Keratinocyte (primary cell): ENCODE measurements at regions not wholly inside any gene's neighbourhood (a gene's known extent, or its start where the extent isn't known, plus 50 kb on each side); places are given as distances from the start of the nearest gene placed in this dataset.

Experiments
- DNase-seq: peaks from one replicate; pipeline ENCODE4 v3.0.0-alpha.2; 2011; ENCODE audit warnings: low read depth, missing footprints, low spot score
- FAIRE-seq: peaks from 2 replicates; lab custom pipeline; 2011; peaks lifted over from hg19 to GRCh38; lab: Jason Lieb, UNC
- H2AFZ ChIP-seq: 2 replicates; pipeline ENCODE4 v1.6.0; 2012; ENCODE audit warnings: low read length, control low read depth, inconsistent platforms; ENCODE audit not compliant: control insufficient read depth
- H3K27ac ChIP-seq: 2 replicates; pipeline ENCODE4 v1.5.1; 2011; ENCODE audit warnings: low read length; ENCODE audit not compliant: control insufficient read depth, insufficient read depth
- H3K27me3 ChIP-seq: 3 replicates; pipeline ENCODE4 v1.6.0; 2011; ENCODE audit warnings: low read length; ENCODE audit not compliant: control insufficient read depth, insufficient read depth; ENCODE audit errors: extremely low read depth
- H3K36me3 ChIP-seq, 2 experiments: 2 replicates in 1 of 2; 3 replicates in 1 of 2; pipeline ENCODE4 v1.5.1; 2011; ENCODE audit warnings: low read length in 2 of 2, mild to moderate bottlenecking in 1 of 2; ENCODE audit not compliant: control insufficient read depth in 2 of 2, insufficient read depth in 2 of 2; ENCODE audit errors: extremely low read depth in 1 of 2
- H3K4me1 ChIP-seq: 3 replicates; pipeline ENCODE4 v1.5.1; 2011; ENCODE audit warnings: low read length; ENCODE audit not compliant: control insufficient read depth, insufficient read depth; ENCODE audit errors: extremely low read depth
- H3K4me2 ChIP-seq: 3 replicates; pipeline ENCODE4 v1.6.0; 2011; ENCODE audit warnings: low read depth, low read length; ENCODE audit not compliant: control insufficient read depth, insufficient read depth; ENCODE audit errors: extremely low read depth
- H3K4me3 ChIP-seq, 3 experiments: fragments of 200-600 bp in 1 of 3; sonication (generic) in 1 of 3; 2 replicates in 2 of 3; 3 replicates in 1 of 3; pipeline ENCODE4 v1.5.1; 2011 to 2016; ENCODE audit warnings: low read length in 3 of 3, mild to moderate bottlenecking in 3 of 3, control low read depth in 2 of 3, inconsistent platforms in 1 of 3, low read depth in 1 of 3, mixed read lengths in 1 of 3, mixed run types in 1 of 3, moderate library complexity in 1 of 3; ENCODE audit not compliant: control insufficient read depth in 2 of 3, insufficient read depth in 2 of 3; ENCODE audit errors: extremely low read depth in 1 of 3
- H3K79me2 ChIP-seq: 2 replicates; pipeline ENCODE4 v1.6.0; 2012; ENCODE audit warnings: low read length; ENCODE audit not compliant: control insufficient read depth, insufficient read depth
- H3K9ac ChIP-seq: 3 replicates; pipeline ENCODE4 v1.6.0; 2011; ENCODE audit warnings: low read length; ENCODE audit not compliant: control insufficient read depth, insufficient read depth; ENCODE audit errors: extremely low read depth
- H3K9me1 ChIP-seq: 3 replicates; pipeline ENCODE4 v1.6.0; 2011; ENCODE audit warnings: low read length; ENCODE audit not compliant: control insufficient read depth, insufficient read depth; ENCODE audit errors: extremely low read depth
- H3K9me3 ChIP-seq: 2 replicates; pipeline ENCODE4 v1.5.1; 2012; ENCODE audit warnings: low read depth, low read length; ENCODE audit not compliant: control insufficient read depth
- H4K20me1 ChIP-seq: 3 replicates; pipeline ENCODE4 v1.6.0; 2011; ENCODE audit warnings: low read length; ENCODE audit not compliant: control insufficient read depth, insufficient read depth; ENCODE audit errors: extremely low read depth
- EZH2 ChIP-seq: IDR thresholded peaks from one replicate; pipeline ENCODE4 v1.6.1; 2012; ENCODE audit warnings: inconsistent platforms, mild to moderate bottlenecking, low read length, moderate library complexity
- dilution Hi-C: fragments of 300-500 bp; cut with MboI; formaldehyde crosslinking; loops from one replicate; pipeline ENCODE4 v1.7.0; 2020; ENCODE audit warnings: low sequenced_read_pairs; ENCODE audit not compliant: extremely low pct_ligation_motif_present
- TF ChIP-seq, protein P1 (sequence below), 3 experiments: IDR thresholded peaks in 1 of 3; conservative IDR thresholded peaks in 1 of 3; optimal IDR thresholded peaks in 1 of 3; 2 replicates in 2 of 3; 3 replicates in 1 of 3; pipeline versions ENCODE3 to v1.5.1; 2011; ENCODE audit warnings: low read length in 3 of 3, mild to moderate bottlenecking in 3 of 3, moderate library complexity in 2 of 3, control low read depth in 1 of 3, inconsistent platforms in 1 of 3; ENCODE audit not compliant: insufficient read depth in 2 of 3; ENCODE audit errors: extremely low read depth in 1 of 3

DNA sequence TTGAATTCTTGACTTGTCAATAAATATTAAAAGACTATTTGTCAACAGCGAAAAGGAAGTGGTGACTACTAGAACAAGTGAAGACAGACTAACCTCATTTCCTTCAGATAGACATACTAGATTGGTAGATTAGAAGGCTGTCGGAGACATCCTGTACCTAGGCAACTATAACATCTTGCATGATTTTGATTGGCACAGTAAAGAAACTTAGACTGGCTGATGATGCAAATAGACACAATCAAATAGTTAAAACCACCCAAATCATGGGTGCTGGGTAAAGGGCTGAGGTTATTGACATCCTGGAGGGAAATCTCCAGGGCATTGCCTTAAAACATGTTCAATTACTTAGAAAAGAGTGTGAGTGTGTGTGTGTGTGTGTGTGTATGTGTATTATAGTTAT, 85.9 kb upstream of the EDEM3 start:
- Histone ChIP-seq H4K20me1 (no peaks in the 10 kb centered on the region), H3K9me3 (no peaks in the 10 kb centered on the region), H2AFZ (no peak overlapping the region), H3K27ac (no peak overlapping the region), H3K9me1 (no peaks in the 10 kb centered on the region), H3K4me2 (no peak overlapping the region), H3K27me3 (no peaks in the 10 kb centered on the region), H3K4me3 (no peak overlapping the region), H3K36me3 (no peaks in the 10 kb centered on the region), H3K4me1 (peaks cover 9% of the 10 kb centered on the region), H3K9ac (no peak overlapping the region), H3K79me2 (no peaks in the 10 kb centered on the region)
- TF ChIP-seq, protein P1, sequence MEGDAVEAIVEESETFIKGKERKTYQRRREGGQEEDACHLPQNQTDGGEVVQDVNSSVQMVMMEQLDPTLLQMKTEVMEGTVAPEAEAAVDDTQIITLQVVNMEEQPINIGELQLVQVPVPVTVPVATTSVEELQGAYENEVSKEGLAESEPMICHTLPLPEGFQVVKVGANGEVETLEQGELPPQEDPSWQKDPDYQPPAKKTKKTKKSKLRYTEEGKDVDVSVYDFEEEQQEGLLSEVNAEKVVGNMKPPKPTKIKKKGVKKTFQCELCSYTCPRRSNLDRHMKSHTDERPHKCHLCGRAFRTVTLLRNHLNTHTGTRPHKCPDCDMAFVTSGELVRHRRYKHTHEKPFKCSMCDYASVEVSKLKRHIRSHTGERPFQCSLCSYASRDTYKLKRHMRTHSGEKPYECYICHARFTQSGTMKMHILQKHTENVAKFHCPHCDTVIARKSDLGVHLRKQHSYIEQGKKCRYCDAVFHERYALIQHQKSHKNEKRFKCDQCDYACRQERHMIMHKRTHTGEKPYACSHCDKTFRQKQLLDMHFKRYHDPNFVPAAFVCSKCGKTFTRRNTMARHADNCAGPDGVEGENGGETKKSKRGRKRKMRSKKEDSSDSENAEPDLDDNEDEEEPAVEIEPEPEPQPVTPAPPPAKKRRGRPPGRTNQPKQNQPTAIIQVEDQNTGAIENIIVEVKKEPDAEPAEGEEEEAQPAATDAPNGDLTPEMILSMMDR (optimal IDR thresholded peaks at IDR 0.05 in 1 of 3, IDR thresholded peaks at IDR 0.05 in 1 of 3, conservative IDR thresholded peaks at IDR 0.05 in 1 of 3; ENCODE audit: extremely low read depth in 1 of 3, insufficient read depth in 2 of 3, low read length in 3 of 3) = no peak
- no peak for TF ChIP-seq EZH2
- FAIRE-seq (peak; percentile 20), DNase-seq (no peak)
- dilution Hi-C loops = no loop called here

DNA sequence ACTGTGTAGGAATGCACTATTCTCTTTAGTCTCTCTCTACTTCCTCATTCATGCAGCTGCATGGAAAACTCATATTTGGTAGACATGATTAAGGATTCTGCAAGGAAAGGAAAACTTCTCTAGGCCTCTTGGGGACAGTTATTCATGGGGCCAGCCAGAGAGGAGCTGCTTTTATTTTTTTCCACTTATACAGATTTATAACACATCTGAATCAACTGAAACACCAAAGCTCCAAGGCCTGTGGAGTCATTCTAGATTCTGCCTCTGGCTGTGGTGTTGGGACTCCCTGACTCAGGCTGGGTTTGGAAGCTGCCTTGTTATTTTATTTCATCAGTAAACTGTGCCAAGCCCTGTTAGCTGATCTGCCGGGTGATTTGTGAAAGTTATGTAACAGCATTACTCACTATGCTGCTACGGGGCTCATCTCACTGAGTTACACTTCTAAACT, 83.9 kb upstream of the EDEM3 start:
- H3K9ac ChIP-seq = no peak overlapping the region
- dilution Hi-C loops = no loop called here
- no peaks in the 10 kb centered on the region for H3K36me3 ChIP-seq
- no peaks in the 10 kb centered on the region for H3K9me3 ChIP-seq
- no peaks in the 10 kb centered on the region for H3K27me3 ChIP-seq
- H3K4me3 ChIP-seq = no peak overlapping the region
- DNase-seq = peak; percentile 57
- no peaks in the 10 kb centered on the region for H4K20me1 ChIP-seq
- H2AFZ ChIP-seq = no peak overlapping the region
- no peaks in the 10 kb centered on the region for H3K9me1 ChIP-seq
- peak overlapping the region; percentile 17 for H3K4me2 ChIP-seq
- H3K27ac ChIP-seq = no peak overlapping the region
- peaks cover 9% of the 10 kb centered on the region for H3K4me1 ChIP-seq
- no peaks in the 10 kb centered on the region for H3K79me2 ChIP-seq
- TF ChIP-seq, protein P1 (optimal IDR thresholded peaks at IDR 0.05 in 1 of 3, IDR thresholded peaks at IDR 0.05 in 1 of 3, conservative IDR thresholded peaks at IDR 0.05 in 1 of 3; ENCODE audit: extremely low read depth in 1 of 3, insufficient read depth in 2 of 3, low read length in 3 of 3) = no peak
- no peak for TF ChIP-seq EZH2
- peak; percentile 96 for FAIRE-seq
